Erythroblast (primary cell): ENCODE measurements at regions not wholly inside any gene's neighbourhood (a gene's known extent, or its start where the extent isn't known, plus 50 kb on each side); places are given as distances from the start of the nearest gene placed in this dataset.

Experiments
- DNase-seq, 2 experiments: peaks; one replicate each; lab custom pipeline; 2025; lab: John Stamatoyannopoulos, UW
- GATA1 ChIP-seq: IDR thresholded peaks from 2 replicates; pipeline ENCODE4 v1.6.1; 2011; ENCODE audit warnings: low read depth, mild to moderate bottlenecking, control low read depth, low read length, moderate library complexity
- POLR2A ChIP-seq: IDR thresholded peaks from 2 replicates; pipeline ENCODE4 v1.6.1; 2011; ENCODE audit warnings: mild to moderate bottlenecking, low read length

DNA sequence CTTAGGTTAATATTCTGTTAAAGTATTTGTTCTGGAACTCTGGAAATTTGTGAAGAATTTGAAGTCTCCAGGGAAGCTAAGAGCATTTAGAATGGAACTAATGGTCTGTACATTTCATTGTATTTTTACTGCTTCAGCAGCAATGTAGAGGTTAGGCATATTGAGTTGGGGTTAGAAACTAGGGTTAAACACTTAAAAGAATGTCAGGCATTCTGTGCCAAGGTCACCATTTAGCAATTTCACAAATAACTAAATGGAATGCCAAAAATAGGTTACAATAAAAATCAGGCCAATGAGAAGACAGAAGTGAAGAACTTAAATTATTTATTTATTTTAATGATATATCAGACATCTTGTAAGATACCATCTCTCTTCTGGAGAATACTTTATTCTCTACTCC, 210.8 kb downstream of the C12orf50 start:
- DNase-seq, result no peak
- no peak for TF ChIP-seq GATA1
- no peak for TF ChIP-seq POLR2A

GRCh38 chr12:87815771-87816585, 213.2 kb downstream of the C12orf50 start:
- TF ChIP-seq POLR2A (no peak), GATA1 (no peak)
- no peak for DNase-seq

- no peak for DNase-seq
- TF ChIP-seq GATA1 (no peak), POLR2A (no peak)
Observed at GRCh38 chr12:87814625-87815024, 214.6 kb downstream of the C12orf50 start.

DNA sequence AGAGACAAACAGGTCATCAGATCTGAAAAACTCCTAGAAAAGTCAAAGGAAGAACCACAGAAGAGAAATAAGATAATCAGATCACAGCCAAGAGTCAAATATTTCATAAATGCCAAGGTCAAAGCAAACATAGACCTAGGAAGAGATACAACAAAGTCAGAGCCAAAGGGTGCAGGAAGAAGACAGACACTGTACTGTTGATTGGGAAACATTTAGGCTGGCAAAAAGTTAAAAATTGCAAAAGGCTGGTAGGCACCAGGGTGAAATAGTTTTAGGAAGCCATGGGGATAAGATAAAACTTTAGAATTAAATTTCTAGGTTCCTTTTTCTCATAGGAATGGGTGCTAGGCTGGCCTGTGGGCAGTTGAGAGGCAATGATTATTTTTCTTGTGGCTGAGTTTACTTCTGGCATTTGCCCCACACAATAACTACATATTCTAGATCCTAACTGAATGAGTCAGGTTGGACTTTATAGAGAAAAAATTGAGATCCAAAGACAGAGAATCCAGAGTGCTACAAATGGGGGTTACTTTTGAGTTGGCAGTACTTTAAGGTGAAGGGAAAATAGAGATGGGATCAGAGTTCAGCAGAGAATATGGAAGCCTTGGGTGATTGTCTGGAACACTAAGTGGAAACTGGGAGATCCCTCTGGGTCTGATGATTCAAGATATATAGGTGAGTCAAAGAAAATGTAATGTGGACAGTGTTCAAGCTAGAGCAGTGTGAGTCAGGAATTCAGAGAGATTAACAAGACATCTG, 215.5 kb downstream of the C12orf50 start:
- DNase-seq, result no peak
- TF ChIP-seq GATA1 (no peak), POLR2A (no peak)

DNA sequence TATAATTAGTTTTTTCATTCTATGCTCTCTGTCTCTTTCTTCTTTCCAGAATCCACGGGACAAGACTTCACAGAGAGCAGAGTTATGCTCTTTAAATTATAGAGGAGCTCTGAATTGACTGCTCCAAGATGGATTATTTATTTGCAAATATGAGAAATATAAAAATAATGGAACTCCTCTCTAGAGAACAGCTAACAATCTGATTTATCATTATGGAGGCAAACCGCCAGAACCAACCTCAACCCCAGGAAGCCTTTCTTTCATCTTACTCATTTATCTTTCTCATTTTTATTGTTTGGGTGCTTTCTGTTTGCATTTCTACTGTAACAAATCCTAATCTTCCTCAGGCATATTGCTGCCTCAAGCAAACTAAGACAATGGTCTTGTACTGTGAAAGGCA, 216.5 kb downstream of the C12orf50 start:
- no peak for DNase-seq
- TF ChIP-seq POLR2A, result no peak
- TF ChIP-seq GATA1, result no peak

DNA sequence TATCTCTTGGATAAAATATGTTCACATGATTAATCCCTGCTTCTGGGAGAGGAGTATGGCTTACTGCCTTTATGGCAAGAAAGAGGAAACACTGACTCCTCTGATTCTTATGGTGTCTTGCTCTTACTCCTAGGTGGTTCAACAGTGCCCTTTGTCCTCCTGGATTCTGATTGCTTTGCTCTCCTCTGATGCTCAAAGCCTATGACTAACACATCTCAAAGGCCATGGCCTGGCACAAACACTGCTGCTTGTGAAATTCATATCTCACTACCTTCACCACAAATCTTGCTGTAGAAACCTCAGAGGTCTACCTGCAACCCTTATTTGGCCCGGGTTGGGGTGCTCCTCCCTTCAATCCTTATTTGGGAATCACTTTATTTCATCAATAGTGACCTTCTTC, 217.2 kb downstream of the C12orf50 start:
- no peak for DNase-seq
- no peak for TF ChIP-seq GATA1
- no peak for TF ChIP-seq POLR2A

DNA sequence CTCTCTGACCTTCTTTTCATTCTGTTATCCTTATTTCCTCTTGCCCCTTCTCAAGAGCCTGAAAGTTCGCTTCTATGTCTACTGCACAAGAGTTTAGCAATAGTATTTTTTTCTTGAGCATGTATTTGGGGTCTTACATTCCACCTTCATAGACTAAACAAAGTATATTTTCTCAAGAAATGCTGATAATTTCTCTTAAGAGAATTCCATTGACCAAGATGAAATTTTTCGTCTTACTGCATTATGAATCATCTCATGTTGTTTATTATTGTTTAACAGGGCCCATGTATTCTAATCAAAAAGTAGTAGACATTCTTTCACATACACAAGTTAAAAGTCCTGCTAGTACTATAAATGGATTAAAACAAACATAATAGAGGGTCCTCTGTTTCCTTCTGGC, 219.3 kb downstream of the C12orf50 start:
- TF ChIP-seq GATA1, result no peak
- TF ChIP-seq POLR2A, result no peak
- DNase-seq, result no peak

- DNase-seq, result no peak
- TF ChIP-seq GATA1, result no peak
- TF ChIP-seq POLR2A, result no peak
Observed at GRCh38 chr12:87807086-87807485, 222.1 kb downstream of the C12orf50 start.

DNA sequence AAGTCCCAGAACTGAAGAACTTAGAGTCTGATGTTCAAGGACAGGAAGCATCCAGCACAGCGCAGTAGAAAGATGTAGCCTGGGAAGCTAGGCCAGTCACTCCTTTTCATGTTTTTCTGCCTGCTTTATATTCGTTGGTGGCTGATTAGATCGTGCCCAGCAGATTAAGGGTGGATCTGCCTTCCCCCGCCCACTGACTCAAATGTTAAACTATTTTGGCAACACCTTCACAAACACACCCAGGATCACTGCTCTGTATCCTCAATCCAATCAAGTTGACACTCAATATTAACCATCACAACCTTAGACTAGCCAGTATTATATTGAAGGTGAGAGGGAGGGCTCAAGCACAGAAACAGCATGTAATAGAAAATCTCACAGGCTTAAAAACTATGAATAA, 222.9 kb downstream of the C12orf50 start:
- DNase-seq, result no peak
- TF ChIP-seq GATA1 (no peak), POLR2A (no peak)

DNA sequence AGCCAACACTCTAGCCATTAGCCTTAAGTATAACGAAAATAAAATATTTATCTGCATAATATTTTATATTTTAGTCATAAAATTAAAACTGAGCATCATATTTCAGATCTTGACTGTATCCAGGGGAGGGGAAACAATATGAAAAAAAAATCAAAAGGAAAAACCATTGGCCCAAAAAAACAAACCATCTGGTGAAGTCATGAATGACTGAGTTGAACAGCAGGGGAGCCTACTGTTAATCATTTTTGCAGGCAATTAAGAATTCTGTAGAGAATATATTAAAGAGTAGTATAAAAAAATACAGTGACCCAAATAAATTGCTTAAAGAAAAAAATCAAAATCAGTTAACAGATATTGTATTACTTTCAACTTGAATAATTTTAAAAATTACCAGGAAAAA, 224.8 kb downstream of the C12orf50 start:
- DNase-seq, result no peak
- TF ChIP-seq POLR2A (no peak), GATA1 (no peak)

DNA sequence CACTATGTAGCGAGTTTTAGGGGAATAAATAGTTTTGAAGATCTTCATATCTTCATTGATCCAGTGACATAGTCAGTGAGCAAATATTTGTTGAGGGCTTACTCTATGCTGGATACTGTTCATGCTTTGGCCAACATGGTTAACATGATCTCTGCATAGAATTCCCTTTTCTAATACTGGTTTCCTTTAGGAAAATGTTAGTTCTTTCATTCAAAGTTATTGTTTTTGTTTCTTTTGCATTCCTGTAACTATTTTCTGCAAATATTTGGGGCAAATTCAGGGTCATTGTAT, 226.5 kb downstream of the C12orf50 start:
- no peak for DNase-seq
- TF ChIP-seq POLR2A (no peak), GATA1 (no peak)

GRCh38 chr12:87801860-87802720, 227.1 kb downstream of the C12orf50 start:
- TF ChIP-seq POLR2A, result no peak
- TF ChIP-seq GATA1, result no peak
- no peak for DNase-seq

GRCh38 chr12:87796961-87797516, 232.2 kb downstream of the C12orf50 start:
- DNase-seq, result no peak
- no peak for TF ChIP-seq POLR2A
- no peak for TF ChIP-seq GATA1
